K562 (cell line): ENCODE measurements at regions not wholly inside any gene's neighbourhood (a gene's known extent, or its start where the extent isn't known, plus 50 kb on each side); places are given as distances from the start of the nearest gene placed in this dataset.

ENCODE experiments used
- ATAC-seq: fragments of 200-7000 bp; cut with Tn5 transposase; 3 replicates; pipeline ENCODE4 v1.9.1; 2020; ENCODE audit warnings: moderate library complexity
- BruUV-seq: library from RNA; stranded (reverse); fragments of 400-500 nt; replicated peaks from 2 replicates; lab custom pipeline; 2021; lab: Mats Ljungman, UMichigan
- CTCF ChIA-PET: fragments of 300-600 bp; formaldehyde crosslinking; extraction: SDS; loops from one replicate; lab custom pipeline; 2021; ENCODE audit warnings: low intra/inter-chr PET ratio; lab: Yijun Ruan, JAX
- POLR2A ChIA-PET: fragments of 300-600, 350-650 bp; sonication (Branson Sonifier 250); formaldehyde crosslinking; extraction: SDS; loops from one replicate; lab custom pipeline; 2021; ENCODE audit warnings: antibody characterized with exemption, inconsistent platforms; lab: Yijun Ruan, JAX
- DNase-seq, 4 experiments: peaks; one replicate each; pipeline versions ENCODE4 v3.0.0 to v3.0.0-alpha.2; 2011 to 2018; ENCODE audit warnings: low spot score in 3 of 4, mixed read lengths in 3 of 4; ENCODE audit errors: extremely low read depth in 1 of 4
- FAIRE-seq: peaks from 2 replicates; lab custom pipeline; 2011; peaks lifted over from hg19 to GRCh38; lab: Jason Lieb, UNC
- H2AFZ ChIP-seq: 2 replicates; pipeline ENCODE4 v1.6.0; 2011; ENCODE audit warnings: low read depth, low read length, control low read depth, inconsistent platforms
- H3K27ac ChIP-seq: fragments of 200-600 bp; 3 replicates; pipeline ENCODE4 v1.8.0; 2011; ENCODE audit warnings: low read depth, mild to moderate bottlenecking, control low read depth, inconsistent platforms, low read length, moderate library complexity, mixed read lengths; ENCODE audit errors: extremely low read depth
- H3K27me3 ChIP-seq, 2 experiments: fragments of 300-600 bp in 1 of 2; 2 replicates in 1 of 2; 3 replicates in 1 of 2; pipeline versions ENCODE4 v1.6.0 to v1.8.0; 2011; ENCODE audit warnings: inconsistent platforms in 2 of 2, low read length in 2 of 2, mild to moderate bottlenecking in 1 of 2, mixed read lengths in 1 of 2, moderate library complexity in 1 of 2; ENCODE audit not compliant: control insufficient read depth in 2 of 2, insufficient read depth in 2 of 2
- H3K36me3 ChIP-seq: fragments of 300-600 bp; 3 replicates; pipeline ENCODE4 v1.8.0; 2011; ENCODE audit warnings: mild to moderate bottlenecking, low read length, inconsistent platforms; ENCODE audit not compliant: control insufficient read depth, insufficient read depth
- H3K4me1 ChIP-seq, 2 experiments: fragments of 200-600 bp in 1 of 2; replicated peaks in 1 of 2; 2 replicates in 1 of 2; 3 replicates in 1 of 2; pipeline versions ENCODE4 v1.5.1 to v1.8.0; 2011; ENCODE audit warnings: inconsistent platforms in 2 of 2, low read length in 2 of 2, mild to moderate bottlenecking in 1 of 2, mixed read lengths in 1 of 2, moderate library complexity in 1 of 2; ENCODE audit not compliant: control insufficient read depth in 2 of 2, insufficient read depth in 2 of 2
- H3K4me2 ChIP-seq: 2 replicates; pipeline ENCODE4 v1.6.1; 2011; ENCODE audit warnings: low read length, control low read depth, inconsistent platforms, mixed read lengths; ENCODE audit not compliant: insufficient read depth
- H3K4me3 ChIP-seq: fragments of 200-600 bp; sonication (generic), shearing (Covaris generic); 2 replicates; pipeline ENCODE4 v1.5.1; 2016; ENCODE audit warnings: control low read depth, inconsistent platforms
- H3K79me2 ChIP-seq: fragments of 200-600 bp; 3 replicates; pipeline ENCODE4 v1.8.0; 2011; ENCODE audit warnings: low read length, inconsistent platforms; ENCODE audit not compliant: control insufficient read depth, insufficient read depth
- H3K9ac ChIP-seq, 2 experiments: 2 replicates each; pipeline versions ENCODE4 v1.6.0 to v1.6.1; 2011; ENCODE audit warnings: low read depth in 2 of 2, low read length in 2 of 2, control low read depth in 1 of 2, inconsistent platforms in 1 of 2, mild to moderate bottlenecking in 1 of 2, mixed read lengths in 1 of 2; ENCODE audit not compliant: insufficient read depth in 1 of 2
- H3K9me1 ChIP-seq: one replicate; pipeline ENCODE4 v1.6.0; 2011; ENCODE audit warnings: inconsistent platforms, mild to moderate bottlenecking, low read length, moderate library complexity; ENCODE audit not compliant: control insufficient read depth, insufficient read depth
- H3K9me3 ChIP-seq: replicated peaks from 2 replicates; pipeline ENCODE4 v1.5.1; 2011; ENCODE audit warnings: low read depth, low read length, inconsistent platforms; ENCODE audit not compliant: control insufficient read depth, insufficient read depth
- H4K20me1 ChIP-seq: replicated peaks from 2 replicates; pipeline ENCODE4 v1.6.1; 2011; ENCODE audit warnings: low read length, inconsistent platforms, mixed read lengths; ENCODE audit not compliant: control insufficient read depth, insufficient read depth
- CHD4 ChIP-seq: fragments of 200-600 bp; sonication (generic); IDR thresholded peaks from 3 replicates; pipeline ENCODE4 v1.6.1; 2012; ENCODE audit warnings: low read depth, mild to moderate bottlenecking, mixed read lengths, low read length, inconsistent platforms; ENCODE audit not compliant: insufficient read depth, insufficient replicate concordance, poor library complexity, severe bottlenecking
- ESRRB ChIP-seq: fragments of 250-450 bp; sonication (Bioruptor Pico); IDR thresholded peaks from 2 replicates; pipeline ENCODE4 v1.5.0; 2020; ENCODE audit warnings: mild to moderate bottlenecking, moderate library complexity, borderline replicate concordance
- GATA2 ChIP-seq: sonication (generic); formaldehyde crosslinking; IDR thresholded peaks from 2 replicates; pipeline ENCODE4 v1.4.0; 2020; ENCODE audit warnings: mild to moderate bottlenecking, missing genetic modification reagents
- MECOM ChIP-seq: fragments of 250-450 bp; sonication (Bioruptor Pico); IDR thresholded peaks from 2 replicates; pipeline ENCODE4 v1.8.0; 2022; ENCODE audit warnings: inconsistent platforms
- ZNF696 ChIP-seq: fragments of 250-450 bp; sonication (Bioruptor Pico); conservative IDR thresholded peaks from 2 replicates; pipeline ENCODE4 v1.4.0; 2020; ENCODE audit warnings: mild to moderate bottlenecking, moderate library complexity
- WGBS: fragments of 100-300 bp; shearing (Covaris generic); methylation state at CpG from one replicate; pipeline ENCODE4 v1.1.6; 2016; ENCODE audit warnings: low coverage, mixed read lengths; ENCODE audit not compliant: insufficient coverage; ENCODE audit errors: missing lambda C conversion rate; 5-methylcytosine and 5-hydroxymethylcytosine counted together
- in situ Hi-C: fragments of 300-500 bp; cut with MboI; formaldehyde crosslinking; loops from 4 replicates; pipeline ENCODE4 v1.15.0; 2018; ENCODE audit warnings: inconsistent platforms, mixed read lengths
- intact Hi-C: fragments of 100-400 bp; cut with micrococcal nuclease; formaldehyde crosslinking; loops from 2 replicates; pipeline ENCODE4 v1.14.2; 2022
- TF ChIP-seq, protein P1 (sequence below): fragments of 450-650 bp; IDR thresholded peaks from 2 replicates; pipeline ENCODE4 v1.6.1; 2016; ENCODE audit warnings: mild to moderate bottlenecking, moderate library complexity
- TF ChIP-seq, protein P2 (sequence below): sonication (generic); formaldehyde crosslinking; IDR thresholded peaks from 2 replicates; pipeline ENCODE4 v1.5.0; 2020; ENCODE audit warnings: missing genetic modification reagents
- TF ChIP-seq, protein P3 (sequence below): fragments of 450-650 bp; IDR thresholded peaks from 2 replicates; pipeline ENCODE4 v1.6.1; 2016

DNA sequence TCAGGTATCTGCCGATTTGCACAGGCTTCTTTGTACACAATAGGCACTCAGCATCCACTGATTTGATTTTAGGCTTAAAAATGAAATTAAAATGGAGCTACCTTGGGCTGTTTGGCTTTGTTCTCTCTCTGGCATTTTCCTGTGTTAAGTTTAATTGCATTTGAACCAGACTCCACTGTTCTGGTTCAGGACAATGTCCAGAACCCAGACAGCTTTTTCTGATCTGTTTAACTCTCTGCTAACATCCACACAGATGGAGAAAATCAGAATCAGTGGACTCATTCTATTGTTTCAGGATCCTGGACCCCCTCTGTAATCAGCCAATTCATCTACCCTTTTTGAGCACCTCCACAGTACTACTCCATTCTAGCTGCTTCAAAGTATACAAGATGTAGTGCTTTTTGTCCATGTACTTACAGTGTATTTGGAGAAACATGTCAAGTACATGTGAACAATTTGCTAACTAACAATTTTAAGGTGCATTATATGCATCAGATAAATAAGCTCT is 248.1 kb downstream of the PTBP2 start (continued):
- no peak for TF ChIP-seq GATA2 (CRISPR knock-in tag)
- TF ChIP-seq MECOM (CRISPR knock-in tag) = no peak

DNA sequence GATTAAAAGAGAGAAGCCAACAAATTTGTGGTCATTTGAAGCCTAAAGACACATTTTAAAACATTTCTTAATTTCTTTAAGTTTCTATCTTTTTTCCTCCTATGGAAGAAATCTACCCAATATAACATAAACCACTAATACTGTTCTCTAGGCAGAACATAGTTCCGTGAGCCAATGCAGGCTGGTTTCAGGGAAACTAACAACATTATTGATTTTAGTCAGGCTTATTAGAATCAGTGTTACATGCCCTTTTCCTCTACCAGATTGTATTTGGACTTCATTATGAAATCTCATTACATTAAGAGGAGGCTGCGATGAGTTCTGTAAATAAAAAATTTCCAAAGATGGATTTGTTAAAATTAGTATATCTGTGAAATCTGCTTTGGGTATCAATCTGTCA is 249.9 kb downstream of the PTBP2 start:
- ChIA-PET CTCF (no interaction called here), POLR2A (no interaction called here)
- H3K9me3 ChIP-seq = no peaks in the 10 kb centered on the region
- WGBS = 4% methylated on average over 2 of the region's 2 CpGs
- no peaks in the 10 kb centered on the region for H3K27me3 ChIP-seq
- FAIRE-seq (no peak), DNase-seq (no peak), ATAC-seq (no peak)
- intact Hi-C loops (no loop called here), in situ Hi-C loops (no loop called here)
- no TSS peak for BruUV-seq
- no peaks in the 10 kb centered on the region for H3K79me2 ChIP-seq
- H4K20me1 ChIP-seq = no peaks in the 10 kb centered on the region
- H3K4me1 ChIP-seq = no peaks in the 10 kb centered on the region
- no peak overlapping the region for H3K27ac ChIP-seq
- no peak overlapping the region for H3K9ac ChIP-seq
- no peak overlapping the region for H3K4me2 ChIP-seq
- no peak overlapping the region for H2AFZ ChIP-seq
- no peak overlapping the region for H3K4me3 ChIP-seq
- no peaks in the 10 kb centered on the region for H3K36me3 ChIP-seq
- no peaks in the 10 kb centered on the region for H3K9me1 ChIP-seq
- TF ChIP-seq, protein P1, sequence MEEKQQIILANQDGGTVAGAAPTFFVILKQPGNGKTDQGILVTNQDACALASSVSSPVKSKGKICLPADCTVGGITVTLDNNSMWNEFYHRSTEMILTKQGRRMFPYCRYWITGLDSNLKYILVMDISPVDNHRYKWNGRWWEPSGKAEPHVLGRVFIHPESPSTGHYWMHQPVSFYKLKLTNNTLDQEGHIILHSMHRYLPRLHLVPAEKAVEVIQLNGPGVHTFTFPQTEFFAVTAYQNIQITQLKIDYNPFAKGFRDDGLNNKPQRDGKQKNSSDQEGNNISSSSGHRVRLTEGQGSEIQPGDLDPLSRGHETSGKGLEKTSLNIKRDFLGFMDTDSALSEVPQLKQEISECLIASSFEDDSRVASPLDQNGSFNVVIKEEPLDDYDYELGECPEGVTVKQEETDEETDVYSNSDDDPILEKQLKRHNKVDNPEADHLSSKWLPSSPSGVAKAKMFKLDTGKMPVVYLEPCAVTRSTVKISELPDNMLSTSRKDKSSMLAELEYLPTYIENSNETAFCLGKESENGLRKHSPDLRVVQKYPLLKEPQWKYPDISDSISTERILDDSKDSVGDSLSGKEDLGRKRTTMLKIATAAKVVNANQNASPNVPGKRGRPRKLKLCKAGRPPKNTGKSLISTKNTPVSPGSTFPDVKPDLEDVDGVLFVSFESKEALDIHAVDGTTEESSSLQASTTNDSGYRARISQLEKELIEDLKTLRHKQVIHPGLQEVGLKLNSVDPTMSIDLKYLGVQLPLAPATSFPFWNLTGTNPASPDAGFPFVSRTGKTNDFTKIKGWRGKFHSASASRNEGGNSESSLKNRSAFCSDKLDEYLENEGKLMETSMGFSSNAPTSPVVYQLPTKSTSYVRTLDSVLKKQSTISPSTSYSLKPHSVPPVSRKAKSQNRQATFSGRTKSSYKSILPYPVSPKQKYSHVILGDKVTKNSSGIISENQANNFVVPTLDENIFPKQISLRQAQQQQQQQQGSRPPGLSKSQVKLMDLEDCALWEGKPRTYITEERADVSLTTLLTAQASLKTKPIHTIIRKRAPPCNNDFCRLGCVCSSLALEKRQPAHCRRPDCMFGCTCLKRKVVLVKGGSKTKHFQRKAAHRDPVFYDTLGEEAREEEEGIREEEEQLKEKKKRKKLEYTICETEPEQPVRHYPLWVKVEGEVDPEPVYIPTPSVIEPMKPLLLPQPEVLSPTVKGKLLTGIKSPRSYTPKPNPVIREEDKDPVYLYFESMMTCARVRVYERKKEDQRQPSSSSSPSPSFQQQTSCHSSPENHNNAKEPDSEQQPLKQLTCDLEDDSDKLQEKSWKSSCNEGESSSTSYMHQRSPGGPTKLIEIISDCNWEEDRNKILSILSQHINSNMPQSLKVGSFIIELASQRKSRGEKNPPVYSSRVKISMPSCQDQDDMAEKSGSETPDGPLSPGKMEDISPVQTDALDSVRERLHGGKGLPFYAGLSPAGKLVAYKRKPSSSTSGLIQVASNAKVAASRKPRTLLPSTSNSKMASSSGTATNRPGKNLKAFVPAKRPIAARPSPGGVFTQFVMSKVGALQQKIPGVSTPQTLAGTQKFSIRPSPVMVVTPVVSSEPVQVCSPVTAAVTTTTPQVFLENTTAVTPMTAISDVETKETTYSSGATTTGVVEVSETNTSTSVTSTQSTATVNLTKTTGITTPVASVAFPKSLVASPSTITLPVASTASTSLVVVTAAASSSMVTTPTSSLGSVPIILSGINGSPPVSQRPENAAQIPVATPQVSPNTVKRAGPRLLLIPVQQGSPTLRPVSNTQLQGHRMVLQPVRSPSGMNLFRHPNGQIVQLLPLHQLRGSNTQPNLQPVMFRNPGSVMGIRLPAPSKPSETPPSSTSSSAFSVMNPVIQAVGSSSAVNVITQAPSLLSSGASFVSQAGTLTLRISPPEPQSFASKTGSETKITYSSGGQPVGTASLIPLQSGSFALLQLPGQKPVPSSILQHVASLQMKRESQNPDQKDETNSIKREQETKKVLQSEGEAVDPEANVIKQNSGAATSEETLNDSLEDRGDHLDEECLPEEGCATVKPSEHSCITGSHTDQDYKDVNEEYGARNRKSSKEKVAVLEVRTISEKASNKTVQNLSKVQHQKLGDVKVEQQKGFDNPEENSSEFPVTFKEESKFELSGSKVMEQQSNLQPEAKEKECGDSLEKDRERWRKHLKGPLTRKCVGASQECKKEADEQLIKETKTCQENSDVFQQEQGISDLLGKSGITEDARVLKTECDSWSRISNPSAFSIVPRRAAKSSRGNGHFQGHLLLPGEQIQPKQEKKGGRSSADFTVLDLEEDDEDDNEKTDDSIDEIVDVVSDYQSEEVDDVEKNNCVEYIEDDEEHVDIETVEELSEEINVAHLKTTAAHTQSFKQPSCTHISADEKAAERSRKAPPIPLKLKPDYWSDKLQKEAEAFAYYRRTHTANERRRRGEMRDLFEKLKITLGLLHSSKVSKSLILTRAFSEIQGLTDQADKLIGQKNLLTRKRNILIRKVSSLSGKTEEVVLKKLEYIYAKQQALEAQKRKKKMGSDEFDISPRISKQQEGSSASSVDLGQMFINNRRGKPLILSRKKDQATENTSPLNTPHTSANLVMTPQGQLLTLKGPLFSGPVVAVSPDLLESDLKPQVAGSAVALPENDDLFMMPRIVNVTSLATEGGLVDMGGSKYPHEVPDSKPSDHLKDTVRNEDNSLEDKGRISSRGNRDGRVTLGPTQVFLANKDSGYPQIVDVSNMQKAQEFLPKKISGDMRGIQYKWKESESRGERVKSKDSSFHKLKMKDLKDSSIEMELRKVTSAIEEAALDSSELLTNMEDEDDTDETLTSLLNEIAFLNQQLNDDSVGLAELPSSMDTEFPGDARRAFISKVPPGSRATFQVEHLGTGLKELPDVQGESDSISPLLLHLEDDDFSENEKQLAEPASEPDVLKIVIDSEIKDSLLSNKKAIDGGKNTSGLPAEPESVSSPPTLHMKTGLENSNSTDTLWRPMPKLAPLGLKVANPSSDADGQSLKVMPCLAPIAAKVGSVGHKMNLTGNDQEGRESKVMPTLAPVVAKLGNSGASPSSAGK = no peak
- no peak for TF ChIP-seq ZNF696 (CRISPR knock-in tag)
- TF ChIP-seq, protein P2, sequence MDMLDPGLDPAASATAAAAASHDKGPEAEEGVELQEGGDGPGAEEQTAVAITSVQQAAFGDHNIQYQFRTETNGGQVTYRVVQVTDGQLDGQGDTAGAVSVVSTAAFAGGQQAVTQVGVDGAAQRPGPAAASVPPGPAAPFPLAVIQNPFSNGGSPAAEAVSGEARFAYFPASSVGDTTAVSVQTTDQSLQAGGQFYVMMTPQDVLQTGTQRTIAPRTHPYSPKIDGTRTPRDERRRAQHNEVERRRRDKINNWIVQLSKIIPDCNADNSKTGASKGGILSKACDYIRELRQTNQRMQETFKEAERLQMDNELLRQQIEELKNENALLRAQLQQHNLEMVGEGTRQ (CRISPR knock-in tag) = no peak
- TF ChIP-seq, protein P3, sequence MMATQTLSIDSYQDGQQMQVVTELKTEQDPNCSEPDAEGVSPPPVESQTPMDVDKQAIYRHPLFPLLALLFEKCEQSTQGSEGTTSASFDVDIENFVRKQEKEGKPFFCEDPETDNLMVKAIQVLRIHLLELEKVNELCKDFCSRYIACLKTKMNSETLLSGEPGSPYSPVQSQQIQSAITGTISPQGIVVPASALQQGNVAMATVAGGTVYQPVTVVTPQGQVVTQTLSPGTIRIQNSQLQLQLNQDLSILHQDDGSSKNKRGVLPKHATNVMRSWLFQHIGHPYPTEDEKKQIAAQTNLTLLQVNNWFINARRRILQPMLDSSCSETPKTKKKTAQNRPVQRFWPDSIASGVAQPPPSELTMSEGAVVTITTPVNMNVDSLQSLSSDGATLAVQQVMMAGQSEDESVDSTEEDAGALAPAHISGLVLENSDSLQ = no peak
- TF ChIP-seq ESRRB (CRISPR knock-in tag) = no peak
- TF ChIP-seq CHD4 = no peak
